CD4-positive, alpha-beta T cell treated with Interferon alpha-2 for 1 hour (primary cell): ENCODE measurements at regions not wholly inside any gene's neighbourhood (a gene's known extent, or its start where the extent isn't known, plus 50 kb on each side); places are given as distances from the start of the nearest gene placed in this dataset.
"Not testable (repeated sequence)": the region's sequence is repeated elsewhere in the genome, so short reads cannot be mapped to it uniquely, and the experiment has no call there.

Source experiments
- DNase-seq, 2 donors: peaks; one replicate each; pipeline ENCODE4 v3.0.0-alpha.2; 2020 to 2022

GRCh38 chr4:157772907-157773306 lies 399.9 kb downstream of the GASK1B start:
- DNase-seq, result no peak

- no peak for DNase-seq
Measured at GRCh38 chr4:157768419-157768818, 404.4 kb downstream of the GASK1B start.

- DNase-seq, result no peak
Measured at GRCh38 chr4:157763490-157763889, 409.3 kb downstream of the GASK1B start.

- no peak for DNase-seq
Measured at GRCh38 chr4:157754410-157754809, 418.4 kb downstream of the GASK1B start.

- no peak for DNase-seq
Measured at GRCh38 chr4:157751631-157752030, 421.2 kb downstream of the GASK1B start.

- no peak for DNase-seq
Measured at GRCh38 chr4:157741642-157742041, 431.2 kb downstream of the GASK1B start.

GRCh38 chr4:157739242-157739641 lies 433.6 kb downstream of the GASK1B start:
- no peak for DNase-seq

GRCh38 chr4:157728215-157728614 lies 444.6 kb downstream of the GASK1B start:
- no peak for DNase-seq

GRCh38 chr4:157727163-157727562 lies 445.7 kb downstream of the GASK1B start:
- DNase-seq, result no peak

GRCh38 chr4:157722146-157722545 lies 450.7 kb downstream of the GASK1B start:
- no peak for DNase-seq

GRCh38 chr4:157713342-157713741 lies 459.5 kb downstream of the GASK1B start:
- no peak for DNase-seq

- DNase-seq, result no peak
Measured at GRCh38 chr4:157706155-157706554, 466.7 kb downstream of the GASK1B start.

GRCh38 chr4:157702831-157703230 lies 470.0 kb downstream of the GASK1B start:
- no peak for DNase-seq

GRCh38 chr4:157701695-157701994 lies 471.2 kb downstream of the GASK1B start:
- DNase-seq, result no peak

- no peak for DNase-seq
Measured at GRCh38 chr4:157700898-157701694, 471.7 kb downstream of the GASK1B start.

- DNase-seq, result no peak
Measured at GRCh38 chr4:157689476-157689875, 468.9 kb downstream of the GRIA2 start.

- no peak for DNase-seq
Measured at GRCh38 chr4:157687971-157688370, 467.4 kb downstream of the GRIA2 start.

- DNase-seq, result not testable (repeated sequence)
Measured at GRCh38 chr4:157679326-157679725, 458.8 kb downstream of the GRIA2 start.

- DNase-seq, result no peak
Measured at GRCh38 chr4:157678478-157678877, 457.9 kb downstream of the GRIA2 start.

GRCh38 chr4:157674699-157675098 lies 454.2 kb downstream of the GRIA2 start:
- DNase-seq, result no peak

GRCh38 chr4:157667836-157668235 lies 447.3 kb downstream of the GRIA2 start:
- DNase-seq, result no peak

GRCh38 chr4:157664726-157665125 lies 444.2 kb downstream of the GRIA2 start:
- DNase-seq, result no peak

- DNase-seq, result no peak
Measured at GRCh38 chr4:157655096-157655809, 434.7 kb downstream of the GRIA2 start.

- no peak for DNase-seq
Measured at GRCh38 chr4:157643257-157643656, 422.7 kb downstream of the GRIA2 start.

- DNase-seq, result no peak
Measured at GRCh38 chr4:157634057-157634456, 413.5 kb downstream of the GRIA2 start.
